ENCODE measurements at regions not wholly inside any gene's neighbourhood (a gene's known extent, or its start where the extent isn't known, plus 50 kb on each side); places are given as distances from the start of the nearest gene placed in this dataset.

- TF ChIP-seq ZNF565 (CRISPR knock-in tag; conservative IDR thresholded peaks at IDR 0.05; ENCODE audit: low read depth) (no peak), RARB (CRISPR knock-in tag; IDR thresholded peaks at IDR 0.05) (no peak), ZNF70 (CRISPR knock-in tag; IDR thresholded peaks at IDR 0.05) (no peak), PATZ1 (CRISPR knock-in tag; IDR thresholded peaks at IDR 0.05; ENCODE audit: borderline replicate concordance) (no peak), PPARA (CRISPR knock-in tag; IDR thresholded peaks at IDR 0.05; ENCODE audit: borderline replicate concordance) (no peak), TCF4 (CRISPR knock-in tag; IDR thresholded peaks at IDR 0.05; ENCODE audit: borderline replicate concordance) (no peak), GLIS3 (CRISPR knock-in tag; IDR thresholded peaks at IDR 0.05) (no peak), ESRRG (CRISPR knock-in tag; IDR thresholded peaks at IDR 0.05) (no peak), ARNTL (CRISPR knock-in tag; IDR thresholded peaks at IDR 0.05; ENCODE audit: borderline replicate concordance, low read depth) (no peak), ZFP30 (CRISPR knock-in tag; IDR thresholded peaks at IDR 0.05) (no peak), ZFP3 (CRISPR knock-in tag; IDR thresholded peaks at IDR 0.05) (no peak), ZC3H10 (CRISPR knock-in tag; IDR thresholded peaks at IDR 0.05) (no peak), SNAI2 (CRISPR knock-in tag; IDR thresholded peaks at IDR 0.05) (no peak), OSR1 (CRISPR knock-in tag; IDR thresholded peaks at IDR 0.05) (no peak), CSDC2 (CRISPR knock-in tag; IDR thresholded peaks at IDR 0.05) (no peak), CSRNP3 (CRISPR knock-in tag; IDR thresholded peaks at IDR 0.05) (no peak)
- TF ChIP-seq, protein P1, sequence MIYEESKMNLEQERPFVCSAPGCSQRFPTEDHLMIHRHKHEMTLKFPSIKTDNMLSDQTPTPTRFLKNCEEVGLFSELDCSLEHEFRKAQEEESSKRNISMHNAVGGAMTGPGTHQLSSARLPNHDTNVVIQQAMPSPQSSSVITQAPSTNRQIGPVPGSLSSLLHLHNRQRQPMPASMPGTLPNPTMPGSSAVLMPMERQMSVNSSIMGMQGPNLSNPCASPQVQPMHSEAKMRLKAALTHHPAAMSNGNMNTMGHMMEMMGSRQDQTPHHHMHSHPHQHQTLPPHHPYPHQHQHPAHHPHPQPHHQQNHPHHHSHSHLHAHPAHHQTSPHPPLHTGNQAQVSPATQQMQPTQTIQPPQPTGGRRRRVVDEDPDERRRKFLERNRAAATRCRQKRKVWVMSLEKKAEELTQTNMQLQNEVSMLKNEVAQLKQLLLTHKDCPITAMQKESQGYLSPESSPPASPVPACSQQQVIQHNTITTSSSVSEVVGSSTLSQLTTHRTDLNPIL (CRISPR knock-in tag; IDR thresholded peaks at IDR 0.05; ENCODE audit: low read depth), result no peak
- TF ChIP-seq, protein P2, sequence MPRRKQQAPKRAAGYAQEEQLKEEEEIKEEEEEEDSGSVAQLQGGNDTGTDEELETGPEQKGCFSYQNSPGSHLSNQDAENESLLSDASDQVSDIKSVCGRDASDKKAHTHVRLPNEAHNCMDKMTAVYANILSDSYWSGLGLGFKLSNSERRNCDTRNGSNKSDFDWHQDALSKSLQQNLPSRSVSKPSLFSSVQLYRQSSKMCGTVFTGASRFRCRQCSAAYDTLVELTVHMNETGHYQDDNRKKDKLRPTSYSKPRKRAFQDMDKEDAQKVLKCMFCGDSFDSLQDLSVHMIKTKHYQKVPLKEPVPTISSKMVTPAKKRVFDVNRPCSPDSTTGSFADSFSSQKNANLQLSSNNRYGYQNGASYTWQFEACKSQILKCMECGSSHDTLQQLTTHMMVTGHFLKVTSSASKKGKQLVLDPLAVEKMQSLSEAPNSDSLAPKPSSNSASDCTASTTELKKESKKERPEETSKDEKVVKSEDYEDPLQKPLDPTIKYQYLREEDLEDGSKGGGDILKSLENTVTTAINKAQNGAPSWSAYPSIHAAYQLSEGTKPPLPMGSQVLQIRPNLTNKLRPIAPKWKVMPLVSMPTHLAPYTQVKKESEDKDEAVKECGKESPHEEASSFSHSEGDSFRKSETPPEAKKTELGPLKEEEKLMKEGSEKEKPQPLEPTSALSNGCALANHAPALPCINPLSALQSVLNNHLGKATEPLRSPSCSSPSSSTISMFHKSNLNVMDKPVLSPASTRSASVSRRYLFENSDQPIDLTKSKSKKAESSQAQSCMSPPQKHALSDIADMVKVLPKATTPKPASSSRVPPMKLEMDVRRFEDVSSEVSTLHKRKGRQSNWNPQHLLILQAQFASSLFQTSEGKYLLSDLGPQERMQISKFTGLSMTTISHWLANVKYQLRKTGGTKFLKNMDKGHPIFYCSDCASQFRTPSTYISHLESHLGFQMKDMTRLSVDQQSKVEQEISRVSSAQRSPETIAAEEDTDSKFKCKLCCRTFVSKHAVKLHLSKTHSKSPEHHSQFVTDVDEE (CRISPR knock-in tag; IDR thresholded peaks at IDR 0.05), result no peak
- no peak for ATAC-seq
Measured at GRCh38 chr4:57710053-57710452, 599.9 kb upstream of the IGFBP7 start.

GRCh38 chr4:57691370-57691769 lies 581.2 kb upstream of the IGFBP7 start:
- ATAC-seq, result no peak; the same call in 2 of the 3 replicates
- TF ChIP-seq ZNF565 (CRISPR knock-in tag; conservative IDR thresholded peaks at IDR 0.05; ENCODE audit: low read depth), result no peak
- TF ChIP-seq ISL1 (CRISPR knock-in tag; IDR thresholded peaks at IDR 0.05), result peak; percentile 32; the same call in 1 of the 2 replicates
- no peak for TF ChIP-seq SNAI2 (CRISPR knock-in tag; IDR thresholded peaks at IDR 0.05)
- peak; percentile 97 for TF ChIP-seq TCF4 (CRISPR knock-in tag; IDR thresholded peaks at IDR 0.05; ENCODE audit: borderline replicate concordance)
- TF ChIP-seq PATZ1 (CRISPR knock-in tag; IDR thresholded peaks at IDR 0.05; ENCODE audit: borderline replicate concordance), result no peak
- TF ChIP-seq, protein P2 (CRISPR knock-in tag; IDR thresholded peaks at IDR 0.05), result peak; percentile 69; the same call in 1 of the 2 replicates
- no peak for TF ChIP-seq ZFP3 (CRISPR knock-in tag; IDR thresholded peaks at IDR 0.05)
- no peak for TF ChIP-seq ZC3H10 (CRISPR knock-in tag; IDR thresholded peaks at IDR 0.05)
- TF ChIP-seq, protein P1 (CRISPR knock-in tag; IDR thresholded peaks at IDR 0.05; ENCODE audit: low read depth), result no peak
- no peak for TF ChIP-seq CSDC2 (CRISPR knock-in tag; IDR thresholded peaks at IDR 0.05)
- no peak for TF ChIP-seq ESRRG (CRISPR knock-in tag; IDR thresholded peaks at IDR 0.05)

All from SK-N-SH treated with all-trans-retinoic acid at 6 μM for 48 hours (cell line).